ENCODE measurements at regions not wholly inside any gene's neighbourhood (a gene's known extent, or its start where the extent isn't known, plus 50 kb on each side); places are given as distances from the start of the nearest gene placed in this dataset.

- FAIRE-seq (no peak), DNase-seq (ENCODE audit: insufficient read length, low spot score) (no peak)
- TF ChIP-seq, protein P1, sequence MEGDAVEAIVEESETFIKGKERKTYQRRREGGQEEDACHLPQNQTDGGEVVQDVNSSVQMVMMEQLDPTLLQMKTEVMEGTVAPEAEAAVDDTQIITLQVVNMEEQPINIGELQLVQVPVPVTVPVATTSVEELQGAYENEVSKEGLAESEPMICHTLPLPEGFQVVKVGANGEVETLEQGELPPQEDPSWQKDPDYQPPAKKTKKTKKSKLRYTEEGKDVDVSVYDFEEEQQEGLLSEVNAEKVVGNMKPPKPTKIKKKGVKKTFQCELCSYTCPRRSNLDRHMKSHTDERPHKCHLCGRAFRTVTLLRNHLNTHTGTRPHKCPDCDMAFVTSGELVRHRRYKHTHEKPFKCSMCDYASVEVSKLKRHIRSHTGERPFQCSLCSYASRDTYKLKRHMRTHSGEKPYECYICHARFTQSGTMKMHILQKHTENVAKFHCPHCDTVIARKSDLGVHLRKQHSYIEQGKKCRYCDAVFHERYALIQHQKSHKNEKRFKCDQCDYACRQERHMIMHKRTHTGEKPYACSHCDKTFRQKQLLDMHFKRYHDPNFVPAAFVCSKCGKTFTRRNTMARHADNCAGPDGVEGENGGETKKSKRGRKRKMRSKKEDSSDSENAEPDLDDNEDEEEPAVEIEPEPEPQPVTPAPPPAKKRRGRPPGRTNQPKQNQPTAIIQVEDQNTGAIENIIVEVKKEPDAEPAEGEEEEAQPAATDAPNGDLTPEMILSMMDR (IDR thresholded peaks at IDR 0.05; ENCODE audit: insufficient read depth, missing control alignments): no peak
These were observed 535.6 kb upstream of the ATP2B1 start for GRCh38 chr12:90244232-90244631.

GRCh38 chr12:90243211-90243610 lies 534.6 kb upstream of the ATP2B1 start:
- TF ChIP-seq, protein P1 (IDR thresholded peaks at IDR 0.05; ENCODE audit: insufficient read depth, missing control alignments): no peak
- FAIRE-seq: no peak
- DNase-seq (ENCODE audit: insufficient read length, low spot score): no peak

- DNase-seq (ENCODE audit: insufficient read length, low spot score) (no peak), FAIRE-seq (no peak)
- TF ChIP-seq, protein P1 (IDR thresholded peaks at IDR 0.05; ENCODE audit: insufficient read depth, missing control alignments): no peak
These were observed 531.2 kb upstream of the ATP2B1 start for GRCh38 chr12:90239732-90240260.

DNA sequence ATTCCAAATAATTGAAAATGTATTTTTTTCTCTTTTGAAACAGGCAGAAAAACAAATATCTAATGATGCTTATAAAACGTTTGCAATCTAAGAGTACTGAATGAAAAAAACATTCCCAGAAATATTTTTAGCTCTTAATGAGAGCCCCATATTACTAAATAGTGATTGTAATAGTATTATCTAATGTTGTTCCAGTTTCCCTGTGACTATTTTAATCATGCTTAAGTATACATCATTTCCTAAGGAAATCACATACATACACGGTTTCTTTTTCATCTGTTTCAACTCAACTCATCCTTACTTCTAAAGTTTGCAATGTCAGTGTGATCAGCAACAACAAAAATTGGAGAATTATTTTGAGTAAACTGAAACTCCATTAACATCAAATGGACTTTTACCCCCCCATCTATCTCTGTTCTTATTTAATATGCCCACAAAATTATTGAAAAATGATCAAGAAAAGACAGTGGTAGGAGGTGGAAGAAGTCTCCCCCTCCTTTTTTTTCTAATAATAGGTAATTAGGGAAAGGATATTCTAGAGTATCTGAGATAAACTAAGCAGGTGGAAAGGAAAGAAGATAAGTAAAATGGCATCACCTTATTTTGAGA lies 530.1 kb upstream of the ATP2B1 start:
- DNase-seq (ENCODE audit: insufficient read length, low spot score) (no peak), FAIRE-seq (no peak)
- TF ChIP-seq, protein P1 (IDR thresholded peaks at IDR 0.05; ENCODE audit: insufficient read depth, missing control alignments): no peak

GRCh38 chr12:90237841-90238240 lies 529.2 kb upstream of the ATP2B1 start:
- FAIRE-seq (no peak), DNase-seq (ENCODE audit: insufficient read length, low spot score) (no peak)
- TF ChIP-seq, protein P1 (IDR thresholded peaks at IDR 0.05; ENCODE audit: insufficient read depth, missing control alignments): no peak

GRCh38 chr12:90235642-90236041 lies 527.0 kb upstream of the ATP2B1 start:
- TF ChIP-seq, protein P1 (IDR thresholded peaks at IDR 0.05; ENCODE audit: insufficient read depth, missing control alignments): no peak
- FAIRE-seq (no peak), DNase-seq (ENCODE audit: insufficient read length, low spot score) (no peak)

DNA sequence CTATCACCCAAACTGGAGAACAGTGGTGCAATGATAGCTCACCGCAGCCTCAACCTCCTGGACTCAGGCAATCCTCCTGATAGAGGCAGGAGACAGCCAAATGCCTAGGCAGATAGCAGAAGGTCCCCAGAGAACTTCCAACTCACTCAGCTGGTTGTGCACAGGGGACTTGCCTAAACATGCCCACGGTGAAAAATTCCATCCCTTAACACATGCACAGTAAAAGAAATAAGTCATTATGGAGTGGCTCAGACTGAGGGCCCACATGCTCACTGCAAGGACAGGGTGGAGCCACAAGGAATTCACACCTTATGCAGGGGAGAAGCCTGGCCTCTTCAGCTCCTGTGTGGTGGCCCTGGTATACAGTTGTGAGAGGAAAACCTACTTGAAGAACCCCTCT lies 525.8 kb upstream of the ATP2B1 start:
- no peak for DNase-seq (ENCODE audit: insufficient read length, low spot score)
- TF ChIP-seq, protein P1 (IDR thresholded peaks at IDR 0.05; ENCODE audit: insufficient read depth, missing control alignments): no peak
- no peak for FAIRE-seq

Measured in D721Med (cell line).